ENCODE measurements at regions not wholly inside any gene's neighbourhood (a gene's known extent, or its start where the extent isn't known, plus 50 kb on each side); places are given as distances from the start of the nearest gene placed in this dataset.

DNA sequence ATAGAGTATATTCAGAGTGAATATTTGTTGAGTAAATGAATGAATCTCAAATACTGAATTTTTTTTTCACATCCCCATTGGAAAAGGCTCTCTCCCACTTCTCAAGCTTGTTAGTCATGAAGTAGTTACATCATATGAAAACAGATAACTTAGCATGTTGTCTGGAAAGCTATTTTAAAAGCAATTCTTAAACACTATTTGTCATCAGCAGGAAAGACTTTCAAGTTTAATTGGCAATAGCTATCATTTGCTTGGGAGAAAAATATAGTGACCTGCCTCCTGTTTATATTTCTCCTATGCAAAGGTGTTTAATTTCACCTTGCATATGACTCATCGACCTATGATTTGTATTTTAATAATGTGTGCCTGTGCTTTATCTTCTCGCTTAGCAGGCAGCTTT lies 499.8 kb upstream of the GRIA1 start:
- Histone ChIP-seq H3K9ac (ENCODE audit: insufficient read depth, low read depth, low read length) (no peak overlapping the region), H3K4me1 (ENCODE audit: insufficient read depth, low read length) (no peaks in the 10 kb centered on the region), H3K36me3 (replicated peaks in 1 of 2; ENCODE audit: control insufficient read depth in 1 of 2, insufficient read depth in 2 of 2, low read length in 2 of 2) (no peaks in the 10 kb centered on the region), H3K27me3 (ENCODE audit: control insufficient read depth in 1 of 2, insufficient read depth in 2 of 2, low read length in 2 of 2) (no peaks in the 10 kb centered on the region), H3K9me3 (ENCODE audit: low read length) (peaks cover 93% of the 10 kb centered on the region), H3K27ac (ENCODE audit: extremely low read length, insufficient read depth, low read length) (no peak overlapping the region), H4K20me1 (ENCODE audit: insufficient read depth, low read length) (no peaks in the 10 kb centered on the region), H3K4me2 (ENCODE audit: low read depth, low read length) (no peak overlapping the region), H2AFZ (ENCODE audit: low read length) (no peak overlapping the region), H3K79me2 (ENCODE audit: insufficient read depth, low read length) (no peaks in the 10 kb centered on the region), H3K4me3 (replicated peaks in 1 of 3; ENCODE audit: insufficient read depth in 1 of 3, low read depth in 2 of 3, low read length in 3 of 3) (no peak overlapping the region)
- in situ Hi-C loops (cut with HindIII; ENCODE audit: extremely low pct_ligation_motif_present, low pct_unique_long_range_greater_than_20kb) (no loop called here), intact Hi-C loops (cut with micrococcal nuclease; ENCODE audit: unreplicated experiment) (no loop called here)
- ATAC-seq, result no peak
- DNase-seq (ENCODE audit: low spot score), result no peak
- WGBS (ENCODE audit: low lambda C conversion rate), result 1% methylated on average over 2 of the region's 2 CpGs
- CTCF ChIA-PET (ENCODE audit: low intra/inter-chr PET ratio, low total read pairs), result no interaction called here
- POLR2A ChIA-PET, result no interaction called here
- BruUV-seq (replicated peaks), result no TSS peak
- no peak for FAIRE-seq
- TF ChIP-seq HMGXB4 (CRISPR knock-in tag; IDR thresholded peaks at IDR 0.05; ENCODE audit: borderline replicate concordance in 1 of 2, low read depth in 1 of 2), result no peak
- TF ChIP-seq ZBTB20 (CRISPR knock-in tag; IDR thresholded peaks at IDR 0.05; ENCODE audit: borderline replicate concordance, low read depth), result no peak
- TF ChIP-seq STAT5B (CRISPR knock-in tag; IDR thresholded peaks at IDR 0.05), result no peak
- TF ChIP-seq, protein P1, sequence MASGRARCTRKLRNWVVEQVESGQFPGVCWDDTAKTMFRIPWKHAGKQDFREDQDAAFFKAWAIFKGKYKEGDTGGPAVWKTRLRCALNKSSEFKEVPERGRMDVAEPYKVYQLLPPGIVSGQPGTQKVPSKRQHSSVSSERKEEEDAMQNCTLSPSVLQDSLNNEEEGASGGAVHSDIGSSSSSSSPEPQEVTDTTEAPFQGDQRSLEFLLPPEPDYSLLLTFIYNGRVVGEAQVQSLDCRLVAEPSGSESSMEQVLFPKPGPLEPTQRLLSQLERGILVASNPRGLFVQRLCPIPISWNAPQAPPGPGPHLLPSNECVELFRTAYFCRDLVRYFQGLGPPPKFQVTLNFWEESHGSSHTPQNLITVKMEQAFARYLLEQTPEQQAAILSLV (CRISPR knock-in tag; IDR thresholded peaks at IDR 0.05; ENCODE audit: borderline replicate concordance), result no peak
- no peak for TF ChIP-seq HOXA3 (CRISPR knock-in tag; IDR thresholded peaks at IDR 0.05)
- no peak for TF ChIP-seq U2AF1 (optimal IDR thresholded peaks at IDR 0.05; ENCODE audit: low read depth, low read length)
- no peak for TF ChIP-seq ZNF225 (CRISPR knock-in tag; IDR thresholded peaks at IDR 0.05)
- no peak for TF ChIP-seq DPF2 (CRISPR knock-in tag; IDR thresholded peaks at IDR 0.05; ENCODE audit: borderline replicate concordance, low read depth)
- TF ChIP-seq, protein P2, sequence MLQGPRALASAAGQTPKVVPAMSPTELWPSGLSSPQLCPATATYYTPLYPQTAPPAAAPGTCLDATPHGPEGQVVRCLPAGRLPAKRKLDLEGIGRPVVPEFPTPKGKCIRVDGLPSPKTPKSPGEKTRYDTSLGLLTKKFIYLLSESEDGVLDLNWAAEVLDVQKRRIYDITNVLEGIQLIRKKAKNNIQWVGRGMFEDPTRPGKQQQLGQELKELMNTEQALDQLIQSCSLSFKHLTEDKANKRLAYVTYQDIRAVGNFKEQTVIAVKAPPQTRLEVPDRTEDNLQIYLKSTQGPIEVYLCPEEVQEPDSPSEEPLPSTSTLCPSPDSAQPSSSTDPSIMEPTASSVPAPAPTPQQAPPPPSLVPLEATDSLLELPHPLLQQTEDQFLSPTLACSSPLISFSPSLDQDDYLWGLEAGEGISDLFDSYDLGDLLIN (CRISPR knock-in tag; IDR thresholded peaks at IDR 0.05; ENCODE audit: borderline replicate concordance), result no peak
- TF ChIP-seq ATAD3A (CRISPR knock-in tag; IDR thresholded peaks at IDR 0.05), result no peak
- no peak for TF ChIP-seq PAXIP1 (CRISPR knock-in tag; conservative IDR thresholded peaks at IDR 0.05)
- TF ChIP-seq, protein P3, sequence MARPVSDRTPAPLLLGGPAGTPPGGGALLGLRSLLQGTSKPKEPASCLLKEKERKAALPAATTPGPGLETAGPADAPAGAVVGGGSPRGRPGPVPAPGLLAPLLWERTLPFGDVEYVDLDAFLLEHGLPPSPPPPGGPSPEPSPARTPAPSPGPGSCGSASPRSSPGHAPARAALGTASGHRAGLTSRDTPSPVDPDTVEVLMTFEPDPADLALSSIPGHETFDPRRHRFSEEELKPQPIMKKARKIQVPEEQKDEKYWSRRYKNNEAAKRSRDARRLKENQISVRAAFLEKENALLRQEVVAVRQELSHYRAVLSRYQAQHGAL (CRISPR knock-in tag; IDR thresholded peaks at IDR 0.05; ENCODE audit: not compliant biosample characterization), result no peak
- no peak for TF ChIP-seq SALL1 (CRISPR knock-in tag; IDR thresholded peaks at IDR 0.05)
- TF ChIP-seq ZNF124 (CRISPR knock-in tag; IDR thresholded peaks at IDR 0.05), result no peak
- TF ChIP-seq ZNF260 (CRISPR knock-in tag; IDR thresholded peaks at IDR 0.05; ENCODE audit: borderline replicate concordance, low read depth), result no peak
